SU-DHL-6 (cell line): ENCODE measurements at regions not wholly inside any gene's neighbourhood (a gene's known extent, or its start where the extent isn't known, plus 50 kb on each side); places are given as distances from the start of the nearest gene placed in this dataset.

Experiments used
- EZH2phosphoT487 ChIP-seq: fragments of 200-600 bp; sonication (generic), shearing (Covaris generic); conservative IDR thresholded peaks from 2 replicates; pipeline ENCODE4 v1.6.1; 2018; ENCODE audit warnings: mild to moderate bottlenecking, antibody characterized with exemption, low read length, moderate library complexity, mixed read lengths
- TF ChIP-seq, protein P1 (sequence below): fragments of 200-600 bp; sonication (generic); IDR thresholded peaks from one replicate; pipeline ENCODE4 v1.5.1; 2017; ENCODE audit warnings: antibody characterized with exemption, mild to moderate bottlenecking, low read length, moderate library complexity; ENCODE audit not compliant: insufficient read depth, poor library complexity, severe bottlenecking

DNA sequence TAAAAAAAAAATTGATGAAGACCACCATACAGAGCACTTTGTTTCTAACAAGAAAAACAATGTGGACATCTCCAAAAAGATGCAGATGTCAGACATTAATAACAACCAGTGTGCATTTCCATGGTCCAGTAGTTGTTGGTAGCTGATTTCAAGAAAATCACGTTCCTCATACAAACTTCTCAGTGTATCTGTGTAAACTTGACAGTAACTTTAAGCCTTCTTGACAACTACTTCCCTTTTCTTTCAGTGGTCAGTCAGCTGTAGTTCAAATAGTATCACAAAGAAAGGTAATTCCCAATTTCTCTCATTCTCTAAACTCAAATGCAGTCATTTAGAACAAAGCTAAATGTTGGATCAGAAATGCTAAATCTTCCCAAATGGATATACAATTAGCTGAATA, 879.9 kb downstream of the AMY1C start:
- TF ChIP-seq, protein P1, sequence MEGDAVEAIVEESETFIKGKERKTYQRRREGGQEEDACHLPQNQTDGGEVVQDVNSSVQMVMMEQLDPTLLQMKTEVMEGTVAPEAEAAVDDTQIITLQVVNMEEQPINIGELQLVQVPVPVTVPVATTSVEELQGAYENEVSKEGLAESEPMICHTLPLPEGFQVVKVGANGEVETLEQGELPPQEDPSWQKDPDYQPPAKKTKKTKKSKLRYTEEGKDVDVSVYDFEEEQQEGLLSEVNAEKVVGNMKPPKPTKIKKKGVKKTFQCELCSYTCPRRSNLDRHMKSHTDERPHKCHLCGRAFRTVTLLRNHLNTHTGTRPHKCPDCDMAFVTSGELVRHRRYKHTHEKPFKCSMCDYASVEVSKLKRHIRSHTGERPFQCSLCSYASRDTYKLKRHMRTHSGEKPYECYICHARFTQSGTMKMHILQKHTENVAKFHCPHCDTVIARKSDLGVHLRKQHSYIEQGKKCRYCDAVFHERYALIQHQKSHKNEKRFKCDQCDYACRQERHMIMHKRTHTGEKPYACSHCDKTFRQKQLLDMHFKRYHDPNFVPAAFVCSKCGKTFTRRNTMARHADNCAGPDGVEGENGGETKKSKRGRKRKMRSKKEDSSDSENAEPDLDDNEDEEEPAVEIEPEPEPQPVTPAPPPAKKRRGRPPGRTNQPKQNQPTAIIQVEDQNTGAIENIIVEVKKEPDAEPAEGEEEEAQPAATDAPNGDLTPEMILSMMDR = no peak
- no peak for TF ChIP-seq EZH2phosphoT487
